Mucosa of gallbladder (tissue), 1 donor: ENCODE measurements at regions not wholly inside any gene's neighbourhood (a gene's known extent, or its start where the extent isn't known, plus 50 kb on each side); places are given as distances from the start of the nearest gene placed in this dataset.

Experiments used
- DNase-seq: peaks from one replicate; pipeline ENCODE4 v3.0.0-alpha.2; 2020; ENCODE audit warnings: low spot score
- donor health status: DM: no; HTN: no; CAD: no.

GRCh38 chr17:77432034-77432661 is 291.4 kb downstream of the SEC14L1 start:
- no peak for DNase-seq

- no peak for DNase-seq
Measured at GRCh38 chr17:77432742-77433141, 292.0 kb downstream of the SEC14L1 start.

GRCh38 chr17:77433385-77434135 is 292.8 kb downstream of the SEC14L1 start:
- DNase-seq: no peak

- DNase-seq: no peak
Measured at GRCh38 chr17:77434136-77435114, 293.7 kb downstream of the SEC14L1 start.

- no peak for DNase-seq
Measured at GRCh38 chr17:77435272-77436057, 294.7 kb downstream of the SEC14L1 start.

GRCh38 chr17:77436058-77436442 is 295.3 kb downstream of the SEC14L1 start:
- DNase-seq: no peak

GRCh38 chr17:77436481-77436880 is 295.7 kb downstream of the SEC14L1 start:
- DNase-seq: no peak

- DNase-seq: no peak
Measured at GRCh38 chr17:77437017-77437416, 296.2 kb downstream of the SEC14L1 start.

- DNase-seq: no peak
Measured at GRCh38 chr17:77437747-77438146, 297.0 kb downstream of the SEC14L1 start.

GRCh38 chr17:77438241-77439188 is 297.7 kb downstream of the SEC14L1 start:
- DNase-seq: no peak

- DNase-seq: no peak
Measured at GRCh38 chr17:77439189-77440018, 298.6 kb downstream of the SEC14L1 start.

- DNase-seq: no peak
Measured at GRCh38 chr17:77440560-77440981, 299.8 kb downstream of the SEC14L1 start.

GRCh38 chr17:77441130-77441920 is 300.6 kb downstream of the SEC14L1 start:
- DNase-seq: no peak

GRCh38 chr17:77441940-77442339 is 301.2 kb downstream of the SEC14L1 start:
- DNase-seq: no peak

GRCh38 chr17:77442976-77443747 is 302.4 kb downstream of the SEC14L1 start:
- no peak for DNase-seq

- DNase-seq: no peak
Measured at GRCh38 chr17:77443748-77444260, 303.0 kb downstream of the SEC14L1 start.

- no peak for DNase-seq
Measured at GRCh38 chr17:77444628-77444983, 303.8 kb downstream of the SEC14L1 start.
